GM19463 (cell line): ENCODE measurements at regions not wholly inside any gene's neighbourhood (a gene's known extent, or its start where the extent isn't known, plus 50 kb on each side); places are given as distances from the start of the nearest gene placed in this dataset.
"Not testable (repeated sequence)": the region's sequence is repeated elsewhere in the genome, so short reads cannot be mapped to it uniquely, and the experiment has no call there.

Source experiments
- ATAC-seq: cut with Tn5 transposase; IDR thresholded peaks from one replicate; pipeline ENCODE4 v1.9.1; 2021; ENCODE audit warnings: mild to moderate bottlenecking, moderate library complexity; ENCODE audit not compliant: unreplicated experiment

- ATAC-seq, result no peak
Measured at GRCh38 chr4:104649631-104650030, 154.9 kb upstream of the CXXC4 start.

- ATAC-seq, result not testable (repeated sequence)
Measured at GRCh38 chr4:104662269-104662668, 167.6 kb upstream of the CXXC4 start.

GRCh38 chr4:104677116-104677515 lies 182.4 kb upstream of the CXXC4 start:
- ATAC-seq, result no peak

- ATAC-seq, result no peak
Measured at GRCh38 chr4:104682311-104682710, 187.6 kb upstream of the CXXC4 start.

- no peak for ATAC-seq
Measured at GRCh38 chr4:104693601-104694201, 199.0 kb upstream of the CXXC4 start.

DNA sequence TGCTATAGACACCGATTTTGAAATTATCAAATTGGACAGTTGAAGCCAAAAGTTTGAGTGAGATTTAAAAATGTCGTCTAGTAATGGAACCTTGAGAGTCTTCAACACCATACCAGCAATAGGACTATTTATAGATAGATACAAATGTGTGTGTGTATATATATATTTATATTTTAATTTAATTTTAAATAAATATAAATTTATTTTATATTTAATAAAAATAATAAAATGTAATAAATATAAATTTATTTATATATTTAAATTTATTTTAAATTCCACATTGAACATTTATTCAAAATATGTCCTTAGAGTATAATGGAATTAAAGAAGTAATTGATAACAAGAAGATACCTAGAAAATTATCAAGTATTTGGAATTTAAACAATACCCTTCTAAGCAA lies 221.9 kb upstream of the CXXC4 start:
- ATAC-seq, result no peak

- ATAC-seq, result peak; percentile 95
Measured at GRCh38 chr4:104719539-104720230, 225.0 kb upstream of the CXXC4 start.

GRCh38 chr4:104722467-104722866 lies 227.8 kb upstream of the CXXC4 start:
- no peak for ATAC-seq

- no peak for ATAC-seq
Measured at GRCh38 chr4:104726002-104726401, 231.3 kb upstream of the CXXC4 start.

- ATAC-seq, result no peak
Measured at GRCh38 chr4:104727643-104728042, 232.9 kb upstream of the CXXC4 start.

DNA sequence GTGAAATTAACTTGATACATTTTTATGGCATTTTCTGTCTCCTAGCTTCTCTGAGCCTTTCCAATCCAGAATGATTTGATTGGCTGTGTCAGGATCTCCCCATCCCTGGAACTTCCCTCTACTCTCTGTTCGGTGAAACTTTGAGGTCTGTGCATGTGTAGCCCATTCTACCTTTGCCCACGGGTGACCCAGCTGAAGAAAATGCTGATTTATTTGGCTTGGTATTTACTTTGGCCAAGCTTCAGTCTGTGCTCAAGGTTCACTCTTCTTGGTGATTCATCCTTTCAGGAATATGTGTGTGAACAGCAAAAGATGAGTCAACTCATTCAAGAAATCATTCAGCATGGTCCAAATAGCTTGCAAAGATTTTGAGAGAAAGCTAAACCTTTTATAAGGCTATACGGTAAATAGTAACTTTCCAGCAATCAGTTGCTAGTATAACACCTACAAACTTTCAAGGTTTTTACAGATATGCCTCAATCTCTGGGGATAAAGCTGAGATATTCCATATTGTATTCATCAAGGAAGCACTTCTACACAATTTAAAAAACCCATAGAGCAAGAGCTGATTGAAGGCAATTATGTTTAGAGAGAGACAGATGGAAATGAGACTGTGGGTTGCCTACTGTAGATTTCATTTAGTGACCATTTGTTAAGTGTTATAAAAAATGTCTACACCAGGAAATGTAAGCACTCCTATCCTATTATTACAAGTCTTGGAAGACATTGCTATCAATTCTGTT lies 233.9 kb upstream of the CXXC4 start:
- peak; percentile 76 for ATAC-seq

GRCh38 chr4:104732766-104733165 lies 238.1 kb upstream of the CXXC4 start:
- no peak for ATAC-seq

GRCh38 chr4:104735174-104735573 lies 240.5 kb upstream of the CXXC4 start:
- no peak for ATAC-seq

DNA sequence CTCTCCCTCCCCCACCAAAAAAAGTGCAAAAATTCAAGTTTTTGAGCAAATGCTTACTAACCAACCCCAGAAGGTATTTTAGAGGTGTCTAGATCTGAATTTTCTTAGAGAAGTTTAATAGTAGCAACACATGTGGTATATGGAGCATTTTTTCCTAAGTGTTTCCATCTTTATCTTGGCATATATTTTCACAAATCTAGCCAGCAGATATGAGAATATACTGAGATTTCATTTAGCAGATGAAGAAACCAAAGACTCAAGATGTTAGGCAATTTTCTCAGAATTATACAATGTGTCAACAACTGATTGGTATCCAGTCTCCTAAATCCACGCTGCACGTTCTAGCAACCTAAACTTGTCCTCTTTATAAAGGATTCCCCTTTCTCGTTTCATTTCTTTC lies 245.5 kb upstream of the CXXC4 start:
- no peak for ATAC-seq

GRCh38 chr4:104743215-104743653 lies 248.5 kb upstream of the CXXC4 start:
- peak; percentile 92 for ATAC-seq

DNA sequence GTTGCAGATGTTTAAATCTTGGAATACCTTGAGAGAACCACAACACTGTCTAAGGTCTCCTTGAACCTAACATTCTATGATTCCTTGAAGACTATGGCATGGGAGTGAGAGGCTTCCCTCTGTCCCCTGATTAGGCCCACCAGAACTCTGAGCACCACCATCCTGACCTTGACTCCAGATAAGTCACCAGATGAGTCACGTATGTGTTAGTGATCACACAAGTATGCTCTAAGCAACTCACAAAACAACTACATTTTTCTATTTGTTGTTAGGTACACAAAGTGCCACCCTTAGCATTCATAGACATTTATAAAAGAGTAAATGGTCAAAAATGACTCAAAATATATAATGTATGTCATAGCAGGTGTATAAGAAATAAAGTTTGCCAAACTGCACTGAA lies 252.9 kb upstream of the CXXC4 start:
- ATAC-seq, result no peak

DNA sequence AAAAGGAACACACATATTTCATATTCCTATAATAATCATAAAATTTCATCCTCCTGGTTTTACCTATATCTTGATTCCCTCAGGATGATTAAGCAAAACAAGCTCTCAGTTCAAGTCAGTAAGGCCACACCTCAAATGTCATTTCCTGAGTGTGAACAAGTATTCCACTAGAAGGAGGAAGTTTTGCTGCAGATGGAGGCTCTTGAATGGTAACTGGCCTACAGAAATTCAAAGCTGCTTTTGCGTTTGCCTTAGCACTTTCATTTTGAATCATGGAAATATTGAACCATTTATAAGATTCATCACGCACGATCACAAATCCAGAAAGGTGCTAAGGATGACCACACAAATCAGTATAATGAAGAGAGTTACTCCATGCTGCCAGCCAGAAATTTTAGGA lies 254.4 kb upstream of the CXXC4 start:
- peak; percentile 31 for ATAC-seq

DNA sequence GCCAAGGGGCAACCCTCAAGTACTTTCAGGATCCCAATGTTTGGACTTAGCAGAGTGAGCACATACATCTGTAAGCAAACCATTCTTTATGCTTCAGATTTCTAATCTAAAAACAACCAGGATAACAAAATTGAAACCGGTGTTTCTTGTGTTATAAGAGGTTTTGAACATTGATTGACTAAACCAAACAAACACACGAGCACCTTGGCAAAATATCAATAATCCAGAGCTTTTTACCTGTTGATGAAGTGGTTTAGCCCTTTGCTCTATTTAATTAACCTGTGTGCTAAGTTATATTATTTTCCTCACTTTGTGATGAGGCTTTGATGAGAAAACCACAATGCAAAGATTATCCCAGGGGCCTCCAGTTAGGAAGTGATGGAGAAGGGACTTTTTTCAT lies 255.3 kb upstream of the CXXC4 start:
- no peak for ATAC-seq

- no peak for ATAC-seq
Measured at GRCh38 chr4:104751468-104751867, 256.8 kb upstream of the CXXC4 start.

DNA sequence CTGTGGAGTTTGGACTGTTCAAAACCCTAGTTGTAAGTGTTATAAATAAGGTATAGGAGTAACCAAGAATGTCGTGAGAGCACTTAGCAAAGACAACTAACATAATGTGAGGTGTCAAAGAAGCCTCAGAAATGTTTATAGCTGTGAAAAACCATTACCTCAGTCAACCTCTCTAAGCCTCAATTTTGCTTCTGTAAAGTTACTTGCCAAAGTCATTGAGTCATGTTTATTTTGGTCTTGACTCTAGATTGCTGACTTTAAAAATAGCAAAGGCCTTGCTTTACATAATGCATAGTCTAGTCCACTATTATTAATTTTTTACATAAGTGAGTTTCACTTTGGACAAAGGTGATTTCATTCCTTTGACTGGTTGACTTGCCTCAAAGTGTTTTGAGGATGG lies 257.6 kb upstream of the CXXC4 start:
- peak; percentile 73 for ATAC-seq

GRCh38 chr4:104756837-104757236 lies 262.1 kb upstream of the CXXC4 start:
- ATAC-seq, result no peak

- no peak for ATAC-seq
Measured at GRCh38 chr4:104758574-104758973, 263.9 kb upstream of the CXXC4 start.
